H9 (cell line): ENCODE measurements at regions not wholly inside any gene's neighbourhood (a gene's known extent, or its start where the extent isn't known, plus 50 kb on each side); places are given as distances from the start of the nearest gene placed in this dataset.
A peak's percentile ranks its signal among the peaks of the same experiment; 100 is the strongest.

Experiments used
- DNase-seq: peaks from one replicate; pipeline ENCODE4 v3.0.0-alpha.2; 2017
- H2AFZ ChIP-seq: one replicate; pipeline ENCODE4 v1.6.1; 2013; ENCODE audit warnings: mild to moderate bottlenecking, low read length, control low read depth, moderate library complexity
- H2AK5ac ChIP-seq: 2 replicates; pipeline ENCODE4 v1.6.1; 2013; ENCODE audit warnings: low read length, control low read depth, mixed read lengths; ENCODE audit not compliant: insufficient read length
- H2BK120ac ChIP-seq: one replicate; pipeline ENCODE4 v1.6.1; 2013; ENCODE audit warnings: low read depth, mild to moderate bottlenecking, low read length, control low read depth, inconsistent platforms; ENCODE audit not compliant: poor library complexity, severe bottlenecking
- H2BK12ac ChIP-seq: 2 replicates; pipeline ENCODE4 v1.6.1; 2013; ENCODE audit warnings: low read length, control low read depth, mixed read lengths, low read depth; ENCODE audit not compliant: insufficient read length
- H2BK15ac ChIP-seq: 2 replicates; pipeline ENCODE4 v1.6.1; 2013; ENCODE audit warnings: low read depth, low read length, control low read depth
- H2BK20ac ChIP-seq: one replicate; pipeline ENCODE4 v1.6.1; 2013; ENCODE audit warnings: low read depth, mild to moderate bottlenecking, low read length, control low read depth, inconsistent platforms; ENCODE audit not compliant: poor library complexity, severe bottlenecking
- H2BK5ac ChIP-seq: 2 replicates; pipeline ENCODE4 v1.6.1; 2013; ENCODE audit warnings: low read length, control low read depth, mixed read lengths; ENCODE audit not compliant: insufficient read length
- H3K14ac ChIP-seq: 2 replicates; pipeline ENCODE4 v1.6.1; 2013; ENCODE audit warnings: low read length, control low read depth; ENCODE audit not compliant: insufficient read depth
- H3K18ac ChIP-seq: 2 replicates; pipeline ENCODE4 v1.6.1; 2013; ENCODE audit warnings: low read depth, mild to moderate bottlenecking, mixed read lengths, low read length, control low read depth; ENCODE audit not compliant: insufficient read length
- H3K23ac ChIP-seq: 2 replicates; pipeline ENCODE4 v1.6.1; 2013; ENCODE audit warnings: low read length, control low read depth, mixed read lengths, low read depth; ENCODE audit not compliant: insufficient read length
- H3K23me2 ChIP-seq: 2 replicates; pipeline ENCODE4 v1.6.1; 2013; ENCODE audit warnings: low read depth, mild to moderate bottlenecking, mixed read lengths, low read length, control low read depth; ENCODE audit not compliant: insufficient read length, poor library complexity, severe bottlenecking
- H3K27ac ChIP-seq: 2 replicates; pipeline ENCODE4 v1.5.1; 2013; ENCODE audit warnings: low read length, control low read depth, mixed read lengths, low read depth; ENCODE audit not compliant: insufficient read length
- H3K27me3 ChIP-seq: 2 replicates; pipeline ENCODE4 v1.6.1; 2013; ENCODE audit warnings: low read length, control low read depth, inconsistent platforms; ENCODE audit not compliant: insufficient read depth
- H3K4ac ChIP-seq: 2 replicates; pipeline ENCODE4 v1.6.1; 2013; ENCODE audit warnings: low read depth, mild to moderate bottlenecking, control low read depth, inconsistent platforms, low read length, moderate library complexity
- H3K4me1 ChIP-seq: 2 replicates; pipeline ENCODE4 v1.6.1; 2013; ENCODE audit warnings: low read length, control low read depth, inconsistent platforms; ENCODE audit not compliant: insufficient read depth
- H3K4me2 ChIP-seq: 2 replicates; pipeline ENCODE4 v1.6.1; 2013; ENCODE audit warnings: low read length, control low read depth, mixed read lengths; ENCODE audit not compliant: insufficient read length, insufficient read depth
- H3K56ac ChIP-seq: 2 replicates; pipeline ENCODE4 v1.6.1; 2013; ENCODE audit warnings: low read depth, mild to moderate bottlenecking, mixed read lengths, low read length, control low read depth; ENCODE audit not compliant: insufficient read length
- H3K79me1 ChIP-seq: 2 replicates; pipeline ENCODE4 v1.6.1; 2013; ENCODE audit warnings: low read depth, mild to moderate bottlenecking, moderate library complexity, low read length, control low read depth, inconsistent platforms; ENCODE audit not compliant: insufficient read depth, poor library complexity, severe bottlenecking
- H3K79me2 ChIP-seq: 2 replicates; pipeline ENCODE4 v1.6.1; 2013; ENCODE audit warnings: low read length, control low read depth, inconsistent platforms; ENCODE audit not compliant: insufficient read depth
- H3K9ac ChIP-seq: 2 replicates; pipeline ENCODE4 v1.6.1; 2013; ENCODE audit warnings: low read length, control low read depth, mixed read lengths; ENCODE audit not compliant: insufficient read length; ENCODE audit errors: extremely low read depth
- H3K9me3 ChIP-seq: one replicate; pipeline ENCODE4 v1.6.1; 2013; ENCODE audit warnings: low read depth, low read length, inconsistent platforms; ENCODE audit not compliant: control insufficient read depth
- H3T11ph ChIP-seq: one replicate; pipeline ENCODE4 v1.6.1; 2013; ENCODE audit warnings: mild to moderate bottlenecking, low read length, control low read depth, inconsistent platforms
- H4K20me1 ChIP-seq: one replicate; pipeline ENCODE4 v1.6.1; 2013; ENCODE audit not compliant: control insufficient read depth, insufficient read length, insufficient read depth
- H4K5ac ChIP-seq: 2 replicates; pipeline ENCODE4 v1.6.1; 2013; ENCODE audit warnings: low read depth, mild to moderate bottlenecking, mixed read lengths, low read length, control low read depth; ENCODE audit not compliant: insufficient read length
- H4K8ac ChIP-seq: replicated peaks from 2 replicates; pipeline ENCODE4 v1.6.1; 2013; ENCODE audit warnings: low read length, control low read depth, mixed read lengths, low read depth; ENCODE audit not compliant: insufficient read length
- H4K91ac ChIP-seq: 2 replicates; pipeline ENCODE4 v1.6.1; 2013; ENCODE audit warnings: low read depth, mild to moderate bottlenecking, moderate library complexity, mixed read lengths, low read length, control low read depth; ENCODE audit not compliant: insufficient read length
- H3K27ac Mint-ChIP-seq, 3 experiments: 2 replicates in 2 of 3; 3 replicates in 1 of 3; pipeline ENCODE4 v1.8.0; 2020 to 2021; ENCODE audit warnings: mixed read lengths in 3 of 3, mild to moderate bottlenecking in 1 of 3, moderate library complexity in 1 of 3
- H3K27me3 Mint-ChIP-seq: 2 replicates; pipeline ENCODE4 v1.8.0; 2021; ENCODE audit warnings: low read depth, mild to moderate bottlenecking, moderate library complexity, mixed read lengths
- H3K36me3 Mint-ChIP-seq, 3 experiments: 2 replicates in 2 of 3; 3 replicates in 1 of 3; pipeline ENCODE4 v1.8.0; 2020 to 2021; ENCODE audit warnings: low read depth in 3 of 3, mixed read lengths in 3 of 3; ENCODE audit not compliant: insufficient read depth in 1 of 3
- H3K4me1 Mint-ChIP-seq, 2 experiments: 2 replicates each; pipeline ENCODE4 v1.8.0; 2020; ENCODE audit warnings: mixed read lengths in 2 of 2
- H3K4me3 Mint-ChIP-seq, 2 experiments: 2 replicates in 1 of 2; 3 replicates in 1 of 2; pipeline ENCODE4 v1.8.0; 2020 to 2021; ENCODE audit warnings: mild to moderate bottlenecking in 2 of 2, mixed read lengths in 2 of 2, moderate library complexity in 1 of 2
- H3K9me3 Mint-ChIP-seq, 2 experiments: 2 replicates in 1 of 2; 3 replicates in 1 of 2; pipeline ENCODE4 v1.8.0; 2020; ENCODE audit warnings: mild to moderate bottlenecking in 2 of 2, mixed read lengths in 2 of 2, moderate library complexity in 1 of 2
- CTCF ChIP-seq: fragments of 200-600 bp; sonication (generic); conservative IDR thresholded peaks from 3 replicates; pipeline ENCODE4 v1.8.0; 2021; ENCODE audit warnings: antibody characterized with exemption, mild to moderate bottlenecking
- WGBS: extraction: QIAGEN DNeasy Blood & Tissue Kit; methylation state at CpG from one replicate; pipeline ENCODE4 v1.1.7; 2013; ENCODE audit warnings: missing lambda C conversion rate, low lambda C conversion rate, mixed read lengths; ENCODE audit not compliant: insufficient read length; ENCODE audit errors: extremely low coverage; 5-methylcytosine and 5-hydroxymethylcytosine counted together

GRCh38 chr6:170223718-170224693 is 66.9 kb downstream of the DLL1 start:
- no peak overlapping the region for H2AFZ ChIP-seq
- H2BK12ac ChIP-seq: no peak overlapping the region
- H4K5ac ChIP-seq: no peak overlapping the region
- no peak overlapping the region for H3T11ph ChIP-seq
- H4K8ac ChIP-seq: no peak overlapping the region
- no peaks in the 10 kb centered on the region for H3K9me3 Mint-ChIP-seq
- no peaks in the 10 kb centered on the region for H3K79me2 ChIP-seq
- no peaks in the 10 kb centered on the region for H3K9me3 ChIP-seq
- H3K9ac ChIP-seq: no peak overlapping the region
- H3K4me2 ChIP-seq: no peak overlapping the region
- no peak overlapping the region for H3K18ac ChIP-seq
- no peak overlapping the region for H2AK5ac ChIP-seq
- H3K56ac ChIP-seq: no peak overlapping the region
- H3K23ac ChIP-seq: no peak overlapping the region
- no peaks in the 10 kb centered on the region for H3K36me3 Mint-ChIP-seq
- H2BK5ac ChIP-seq: no peak overlapping the region
- H3K79me1 ChIP-seq: no peaks in the 10 kb centered on the region
- H3K4me1 ChIP-seq: no peaks in the 10 kb centered on the region
- no peak overlapping the region for H3K14ac ChIP-seq
- H2BK15ac ChIP-seq: no peak overlapping the region
- H4K91ac ChIP-seq: no peak overlapping the region
- no peak for TF ChIP-seq CTCF
- no peak overlapping the region for H3K27ac ChIP-seq
- no peak overlapping the region for H2BK120ac ChIP-seq
- 0 out of 7 replicates have a peak overlapping the region, but pooled peaks of 1 of the 3 experiments have one; percentile 44 for H3K27ac Mint-ChIP-seq
- peaks cover 12 to 27% of the 10 kb centered on the region in 2 experiments for H3K4me1 Mint-ChIP-seq
- H2BK20ac ChIP-seq: no peak overlapping the region
- no peak overlapping the region for H3K4me3 Mint-ChIP-seq
- no peak overlapping the region for H3K4ac ChIP-seq
- DNase-seq: no peak
- H3K23me2 ChIP-seq: no peaks in the 10 kb centered on the region
- H3K27me3 ChIP-seq: no peaks in the 10 kb centered on the region
- H4K20me1 ChIP-seq: no peaks in the 10 kb centered on the region
- peaks cover 2% of the 10 kb centered on the region for H3K27me3 Mint-ChIP-seq
- no CpG with 5 or more reads among the region's 25 CpGs for WGBS
